WERI-Rb-1 (cell line): ENCODE measurements at regions not wholly inside any gene's neighbourhood (a gene's known extent, or its start where the extent isn't known, plus 50 kb on each side); places are given as distances from the start of the nearest gene placed in this dataset.

Source experiments
- DNase-seq: peaks from one replicate; pipeline ENCODE4 v3.0.0-alpha.2; 2020
- H3K27ac ChIP-seq: fragments of 250-450 bp; sonication (Bioruptor Pico); 2 replicates; pipeline ENCODE4 v1.5.1; 2020; ENCODE audit warnings: mild to moderate bottlenecking, moderate library complexity
- H3K27me3 ChIP-seq: fragments of 250-450 bp; sonication (Bioruptor Pico); 2 replicates; pipeline ENCODE4 v1.5.1; 2021; ENCODE audit warnings: mild to moderate bottlenecking, low read depth, moderate library complexity; ENCODE audit not compliant: insufficient read depth, severe bottlenecking
- H3K36me3 ChIP-seq: fragments of 250-450 bp; sonication (Bioruptor Pico); 2 replicates; pipeline ENCODE4 v1.5.1; 2020; ENCODE audit warnings: mild to moderate bottlenecking, moderate library complexity
- H3K4me3 ChIP-seq: 2 replicates; pipeline ENCODE4 v1.5.1; 2011; ENCODE audit warnings: low read depth, mild to moderate bottlenecking, control low read depth, low read length
- H3K9me3 ChIP-seq: fragments of 250-450 bp; sonication (Bioruptor Pico); 2 replicates; pipeline ENCODE4 v1.5.1; 2021; ENCODE audit warnings: mild to moderate bottlenecking, moderate library complexity; ENCODE audit not compliant: severe bottlenecking
- CTCF ChIP-seq: IDR thresholded peaks from 2 replicates; pipeline ENCODE4 v1.5.1; 2011; ENCODE audit warnings: low read depth, mild to moderate bottlenecking, control low read depth, inconsistent platforms, low read length

- TF ChIP-seq CTCF = no peak
- Histone ChIP-seq H3K27ac (no peak overlapping the region), H3K9me3 (peaks cover 16% of the 10 kb centered on the region), H3K4me3 (no peak overlapping the region), H3K36me3 (no peaks in the 10 kb centered on the region), H3K27me3 (peaks cover 81% of the 10 kb centered on the region)
- DNase-seq = no peak
Measured at GRCh38 chr4:186451982-186452381, 103.4 kb downstream of the MTNR1A start.

- DNase-seq = no peak
- Histone ChIP-seq H3K27ac (no peak overlapping the region), H3K36me3 (no peaks in the 10 kb centered on the region), H3K4me3 (no peak overlapping the region), H3K27me3 (peaks cover 75% of the 10 kb centered on the region), H3K9me3 (peaks cover 16% of the 10 kb centered on the region)
- TF ChIP-seq CTCF = no peak
Measured at GRCh38 chr4:186449954-186450353, 105.4 kb downstream of the MTNR1A start.

- TF ChIP-seq CTCF = no peak
- DNase-seq = no peak
- Histone ChIP-seq H3K4me3 (no peak overlapping the region), H3K27me3 (peaks cover 84% of the 10 kb centered on the region), H3K36me3 (no peaks in the 10 kb centered on the region), H3K9me3 (no peaks in the 10 kb centered on the region), H3K27ac (no peak overlapping the region)
Measured at GRCh38 chr4:186445040-186445439, 110.3 kb downstream of the MTNR1A start.

GRCh38 chr4:186441502-186441901, 113.9 kb downstream of the MTNR1A start:
- Histone ChIP-seq H3K4me3 (no peak overlapping the region), H3K27ac (no peak overlapping the region), H3K36me3 (no peaks in the 10 kb centered on the region), H3K9me3 (peaks cover 3% of the 10 kb centered on the region), H3K27me3 (peaks cover 77% of the 10 kb centered on the region)
- no peak for TF ChIP-seq CTCF
- DNase-seq = no peak

GRCh38 chr4:186428481-186428880, 126.9 kb downstream of the MTNR1A start:
- no peak overlapping the region for H3K27ac ChIP-seq
- TF ChIP-seq CTCF = no peak
- H3K36me3 ChIP-seq = no peaks in the 10 kb centered on the region
- no peak overlapping the region for H3K4me3 ChIP-seq
- DNase-seq = no peak
- peaks cover 3% of the 10 kb centered on the region for H3K9me3 ChIP-seq
- H3K27me3 ChIP-seq = peaks cover 70% of the 10 kb centered on the region

- H3K27ac ChIP-seq = no peak overlapping the region
- TF ChIP-seq CTCF = no peak
- peaks cover 82% of the 10 kb centered on the region for H3K27me3 ChIP-seq
- DNase-seq = no peak
- no peaks in the 10 kb centered on the region for H3K9me3 ChIP-seq
- no peak overlapping the region for H3K4me3 ChIP-seq
- H3K36me3 ChIP-seq = no peaks in the 10 kb centered on the region
Measured at GRCh38 chr4:186424745-186425144, 130.6 kb downstream of the MTNR1A start.
